H7 (cell line): ENCODE measurements at regions not wholly inside any gene's neighbourhood (a gene's known extent, or its start where the extent isn't known, plus 50 kb on each side); places are given as distances from the start of the nearest gene placed in this dataset.

Experiments used
- DNase-seq: peaks from one replicate; pipeline ENCODE4 v3.0.0; 2012
- H3K27me3 ChIP-seq: 2 replicates; pipeline ENCODE4 v1.6.0; 2011; ENCODE audit warnings: mild to moderate bottlenecking, low read length; ENCODE audit not compliant: control insufficient read depth, insufficient read depth
- H3K36me3 ChIP-seq: replicated peaks from 2 replicates; pipeline ENCODE4 v1.5.1; 2011; ENCODE audit warnings: low read length; ENCODE audit not compliant: control insufficient read depth, insufficient read depth
- H3K4me3 ChIP-seq: 2 replicates; pipeline ENCODE4 v1.5.1; 2011; ENCODE audit warnings: low read depth, mild to moderate bottlenecking, control low read depth, low read length, moderate library complexity; ENCODE audit not compliant: insufficient read depth

GRCh38 chr1:112317611-112318062 lies 78.4 kb upstream of the CTTNBP2NL start:
- H3K4me3 ChIP-seq, result no peak overlapping the region
- no peaks in the 10 kb centered on the region; the same call in 1 of the 2 replicates for H3K27me3 ChIP-seq
- DNase-seq, result no peak
- H3K36me3 ChIP-seq, result no peaks in the 10 kb centered on the region

GRCh38 chr1:112318263-112318662 lies 77.8 kb upstream of the CTTNBP2NL start:
- no peak overlapping the region for H3K4me3 ChIP-seq
- DNase-seq, result no peak
- H3K36me3 ChIP-seq, result no peaks in the 10 kb centered on the region
- no peaks in the 10 kb centered on the region; the same call in 1 of the 2 replicates for H3K27me3 ChIP-seq

- Histone ChIP-seq H3K27me3 (no peaks in the 10 kb centered on the region; the same call in 1 of the 2 replicates), H3K4me3 (no peak overlapping the region), H3K36me3 (no peaks in the 10 kb centered on the region)
- no peak for DNase-seq
Measured at GRCh38 chr1:112318698-112319370, 77.2 kb upstream of the CTTNBP2NL start.

- no peak for DNase-seq
- H3K36me3 ChIP-seq, result no peaks in the 10 kb centered on the region
- no peak overlapping the region for H3K4me3 ChIP-seq
- no peaks in the 10 kb centered on the region; the same call in 1 of the 2 replicates for H3K27me3 ChIP-seq
Measured at GRCh38 chr1:112319371-112320040, 76.5 kb upstream of the CTTNBP2NL start.

- H3K4me3 ChIP-seq, result no peak overlapping the region
- no peak for DNase-seq
- H3K36me3 ChIP-seq, result no peaks in the 10 kb centered on the region
- peaks cover 3% of the 10 kb centered on the region; the same call in 1 of the 2 replicates for H3K27me3 ChIP-seq
Measured at GRCh38 chr1:112320058-112320457, 76.0 kb upstream of the CTTNBP2NL start.

GRCh38 chr1:112322018-112322417 lies 74.0 kb upstream of the CTTNBP2NL start:
- Histone ChIP-seq H3K27me3 (peaks cover 10% of the 10 kb centered on the region; the same call in 1 of the 2 replicates), H3K36me3 (no peaks in the 10 kb centered on the region), H3K4me3 (no peak overlapping the region)
- DNase-seq, result no peak

GRCh38 chr1:112322983-112323678 lies 72.9 kb upstream of the CTTNBP2NL start:
- Histone ChIP-seq H3K36me3 (no peaks in the 10 kb centered on the region), H3K4me3 (no peak overlapping the region), H3K27me3 (peaks cover 10% of the 10 kb centered on the region; the same call in 1 of the 2 replicates)
- DNase-seq, result no peak

GRCh38 chr1:112325504-112325903 lies 70.5 kb upstream of the CTTNBP2NL start:
- H3K27me3 ChIP-seq, result peaks cover 10% of the 10 kb centered on the region; the same call in 1 of the 2 replicates
- H3K36me3 ChIP-seq, result no peaks in the 10 kb centered on the region
- DNase-seq, result peak; percentile 43
- no peak overlapping the region for H3K4me3 ChIP-seq

GRCh38 chr1:112328600-112328999 lies 67.4 kb upstream of the CTTNBP2NL start:
- H3K36me3 ChIP-seq, result no peaks in the 10 kb centered on the region
- H3K27me3 ChIP-seq, result peaks cover 12% of the 10 kb centered on the region; the same call in 1 of the 2 replicates
- no peak overlapping the region for H3K4me3 ChIP-seq
- no peak for DNase-seq

- H3K4me3 ChIP-seq, result no peak overlapping the region
- H3K27me3 ChIP-seq, result peaks cover 2% of the 10 kb centered on the region; the same call in 1 of the 2 replicates
- H3K36me3 ChIP-seq, result no peaks in the 10 kb centered on the region
- no peak for DNase-seq
Measured at GRCh38 chr1:112332176-112333150, 63.6 kb upstream of the CTTNBP2NL start.

GRCh38 chr1:112335351-112335750 lies 60.7 kb upstream of the CTTNBP2NL start:
- peaks cover 2% of the 10 kb centered on the region; the same call in 1 of the 2 replicates for H3K27me3 ChIP-seq
- H3K36me3 ChIP-seq, result no peaks in the 10 kb centered on the region
- no peak overlapping the region for H3K4me3 ChIP-seq
- no peak for DNase-seq

- peaks cover 2% of the 10 kb centered on the region; the same call in 1 of the 2 replicates for H3K27me3 ChIP-seq
- peak; percentile 53 for DNase-seq
- H3K4me3 ChIP-seq, result no peak overlapping the region
- no peaks in the 10 kb centered on the region for H3K36me3 ChIP-seq
Measured at GRCh38 chr1:112337028-112337531, 58.9 kb upstream of the CTTNBP2NL start.

GRCh38 chr1:112341986-112342385 lies 54.0 kb upstream of the CTTNBP2NL start:
- no peaks in the 10 kb centered on the region; the same call in 1 of the 2 replicates for H3K27me3 ChIP-seq
- no peak for DNase-seq
- H3K36me3 ChIP-seq, result no peaks in the 10 kb centered on the region
- H3K4me3 ChIP-seq, result no peak overlapping the region
